AG10803 (cell line): ENCODE measurements at regions not wholly inside any gene's neighbourhood (a gene's known extent, or its start where the extent isn't known, plus 50 kb on each side); places are given as distances from the start of the nearest gene placed in this dataset.

Experiments used
- DNase-seq: peaks from one replicate; pipeline ENCODE4 v3.0.0; 2010; ENCODE audit warnings: low read depth
- H3K4me3 ChIP-seq: 2 replicates; pipeline ENCODE4 v1.5.1; 2011; ENCODE audit warnings: mild to moderate bottlenecking, low read length, control low read depth
- TF ChIP-seq, protein P1 (sequence below): conservative IDR thresholded peaks from 2 replicates; pipeline ENCODE4 v1.5.1; 2011; ENCODE audit warnings: mild to moderate bottlenecking, low read length, control low read depth, inconsistent platforms

DNA sequence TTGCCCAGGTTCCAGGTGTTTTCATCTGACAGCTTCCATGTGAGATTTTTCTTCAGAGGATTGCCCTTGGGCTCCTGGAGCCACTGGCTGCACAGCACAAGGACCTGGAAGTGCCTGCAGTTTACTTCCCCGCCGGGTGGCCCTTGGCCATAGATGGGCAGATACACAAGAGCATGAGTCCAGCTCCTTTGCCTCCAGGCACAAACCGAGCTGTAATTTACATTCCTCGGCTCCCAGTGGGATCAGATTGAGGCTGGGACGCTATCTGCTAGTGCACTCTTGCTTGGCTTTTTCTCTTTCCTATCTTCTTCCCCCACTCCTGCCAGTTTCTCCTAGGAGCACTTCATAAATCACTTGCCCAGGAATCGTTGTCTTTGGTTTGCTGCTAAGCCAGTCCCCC is 85.4 kb upstream of the RALY start:
- H3K4me3 ChIP-seq = no peak overlapping the region
- peak; percentile 50 for DNase-seq
- TF ChIP-seq, protein P1, sequence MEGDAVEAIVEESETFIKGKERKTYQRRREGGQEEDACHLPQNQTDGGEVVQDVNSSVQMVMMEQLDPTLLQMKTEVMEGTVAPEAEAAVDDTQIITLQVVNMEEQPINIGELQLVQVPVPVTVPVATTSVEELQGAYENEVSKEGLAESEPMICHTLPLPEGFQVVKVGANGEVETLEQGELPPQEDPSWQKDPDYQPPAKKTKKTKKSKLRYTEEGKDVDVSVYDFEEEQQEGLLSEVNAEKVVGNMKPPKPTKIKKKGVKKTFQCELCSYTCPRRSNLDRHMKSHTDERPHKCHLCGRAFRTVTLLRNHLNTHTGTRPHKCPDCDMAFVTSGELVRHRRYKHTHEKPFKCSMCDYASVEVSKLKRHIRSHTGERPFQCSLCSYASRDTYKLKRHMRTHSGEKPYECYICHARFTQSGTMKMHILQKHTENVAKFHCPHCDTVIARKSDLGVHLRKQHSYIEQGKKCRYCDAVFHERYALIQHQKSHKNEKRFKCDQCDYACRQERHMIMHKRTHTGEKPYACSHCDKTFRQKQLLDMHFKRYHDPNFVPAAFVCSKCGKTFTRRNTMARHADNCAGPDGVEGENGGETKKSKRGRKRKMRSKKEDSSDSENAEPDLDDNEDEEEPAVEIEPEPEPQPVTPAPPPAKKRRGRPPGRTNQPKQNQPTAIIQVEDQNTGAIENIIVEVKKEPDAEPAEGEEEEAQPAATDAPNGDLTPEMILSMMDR = no peak

DNA sequence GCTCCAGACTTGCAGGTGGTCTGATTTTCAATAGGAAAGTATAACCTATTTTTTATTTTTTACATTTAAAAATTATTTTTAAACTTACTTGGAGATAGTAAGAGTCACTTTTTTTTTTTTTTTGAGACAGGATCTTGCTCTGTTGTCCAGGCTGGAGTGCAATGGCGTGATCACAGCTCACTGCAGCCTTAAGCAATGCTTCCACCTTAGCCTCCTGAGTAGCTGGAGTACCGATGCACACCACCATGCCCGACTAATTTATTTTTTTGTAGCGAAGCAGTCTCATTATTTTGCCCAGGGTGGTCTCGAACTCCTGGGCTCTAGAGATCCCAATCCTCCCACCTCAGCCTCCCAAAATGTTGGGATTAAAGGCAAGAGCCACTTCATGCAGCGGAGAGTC is 84.8 kb upstream of the RALY start:
- H3K4me3 ChIP-seq = no peak overlapping the region
- TF ChIP-seq, protein P1 = no peak
- DNase-seq = no peak

- DNase-seq = peak; percentile 96
- H3K4me3 ChIP-seq = no peak overlapping the region
- TF ChIP-seq, protein P1 = no peak
Measured at GRCh38 chr20:33909331-33909921, 84.3 kb upstream of the RALY start.

DNA sequence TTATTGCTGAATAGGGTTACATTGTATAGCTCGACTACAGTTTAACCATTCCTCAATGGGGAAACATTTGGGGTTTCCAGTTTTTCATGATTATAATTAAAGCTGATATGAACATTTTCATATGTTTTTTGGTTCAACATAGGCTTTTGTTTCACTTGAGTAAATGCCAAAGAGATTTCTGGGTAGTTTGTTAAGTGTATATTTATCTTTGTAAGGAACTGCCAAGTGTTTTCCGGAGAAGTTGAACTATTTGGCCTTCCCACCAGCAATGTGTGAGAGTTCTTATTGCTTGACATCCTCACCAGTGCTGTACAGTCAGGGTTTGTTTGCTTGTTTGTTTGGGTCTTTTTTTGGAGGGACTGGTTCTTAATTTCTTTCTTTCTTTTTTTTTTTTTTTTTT is 83.7 kb upstream of the RALY start:
- TF ChIP-seq, protein P1 = no peak
- peak; percentile 31 for DNase-seq
- no peak overlapping the region for H3K4me3 ChIP-seq

DNA sequence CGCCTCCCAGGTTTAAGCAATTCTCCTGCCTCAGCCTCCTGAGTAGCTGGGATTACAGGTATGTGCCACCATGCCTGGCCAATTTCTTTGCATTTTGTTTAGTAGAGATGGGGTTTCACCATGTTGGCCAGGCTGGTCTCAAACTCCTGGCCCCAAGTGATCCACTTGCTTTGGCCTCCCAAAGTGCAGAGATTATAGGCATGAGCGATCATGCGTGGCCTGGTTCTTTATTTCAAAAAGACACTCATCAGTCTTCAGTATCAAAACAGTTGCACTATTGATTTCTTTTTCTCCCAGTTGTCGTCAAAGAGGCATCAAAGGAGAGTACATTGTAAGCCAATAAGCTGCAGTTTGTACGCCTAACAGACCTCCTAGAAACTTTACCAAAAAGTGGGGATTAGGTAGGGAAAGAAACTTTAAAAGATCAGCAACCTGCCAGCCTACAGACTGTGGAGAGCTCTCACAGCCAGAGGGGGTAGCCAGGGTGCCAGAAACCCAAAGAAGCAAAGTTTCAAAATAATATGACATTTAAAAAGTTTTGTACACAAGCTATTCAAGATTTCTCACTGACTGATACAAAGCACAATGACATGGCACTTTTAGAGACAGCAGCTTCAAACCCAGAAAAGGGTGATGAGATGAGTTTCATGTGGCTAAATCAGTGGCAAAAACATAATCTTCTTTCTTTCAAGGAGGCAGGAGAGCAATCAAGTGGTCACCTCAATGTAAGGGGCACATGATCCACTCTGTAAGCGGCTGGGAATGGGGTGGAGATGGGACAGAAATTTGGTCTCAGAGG is 83.0 kb upstream of the RALY start:
- no peak for DNase-seq
- no peak overlapping the region for H3K4me3 ChIP-seq
- TF ChIP-seq, protein P1 = no peak

GRCh38 chr20:33914919-33915318 is 78.8 kb upstream of the RALY start:
- no peak overlapping the region for H3K4me3 ChIP-seq
- TF ChIP-seq, protein P1 = no peak
- no peak for DNase-seq
